Nephron progenitor cell (in vitro differentiated cells): ENCODE measurements at regions not wholly inside any gene's neighbourhood (a gene's known extent, or its start where the extent isn't known, plus 50 kb on each side); places are given as distances from the start of the nearest gene placed in this dataset.

ENCODE experiments used
- DNase-seq: peaks from one replicate; pipeline ENCODE4 v3.0.0; 2021
- H3K27ac Mint-ChIP-seq: 2 replicates; pipeline ENCODE4 v1.8.0; 2021; ENCODE audit warnings: mild to moderate bottlenecking, moderate library complexity, mixed read lengths
- H3K27me3 Mint-ChIP-seq: 2 replicates; pipeline ENCODE4 v1.8.0; 2021; ENCODE audit warnings: mild to moderate bottlenecking, low read depth, mixed read lengths; ENCODE audit not compliant: poor library complexity
- H3K36me3 Mint-ChIP-seq: 2 replicates; pipeline ENCODE4 v1.8.0; 2021; ENCODE audit warnings: low read depth, mixed read lengths
- H3K4me1 Mint-ChIP-seq: 2 replicates; pipeline ENCODE4 v1.8.0; 2021; ENCODE audit warnings: mixed read lengths
- H3K4me3 Mint-ChIP-seq: 2 replicates; pipeline ENCODE4 v1.8.0; 2021; ENCODE audit warnings: mild to moderate bottlenecking, moderate library complexity, mixed read lengths
- H3K9me3 Mint-ChIP-seq: 2 replicates; pipeline ENCODE4 v1.8.0; 2021; ENCODE audit warnings: mild to moderate bottlenecking, moderate library complexity, mixed read lengths
- TF ChIP-seq, protein P1 (sequence below): fragments of 200-600 bp; sonication (generic); IDR thresholded peaks from 2 replicates; pipeline ENCODE4 v1.5.0; 2021; ENCODE audit warnings: antibody characterized with exemption

DNA sequence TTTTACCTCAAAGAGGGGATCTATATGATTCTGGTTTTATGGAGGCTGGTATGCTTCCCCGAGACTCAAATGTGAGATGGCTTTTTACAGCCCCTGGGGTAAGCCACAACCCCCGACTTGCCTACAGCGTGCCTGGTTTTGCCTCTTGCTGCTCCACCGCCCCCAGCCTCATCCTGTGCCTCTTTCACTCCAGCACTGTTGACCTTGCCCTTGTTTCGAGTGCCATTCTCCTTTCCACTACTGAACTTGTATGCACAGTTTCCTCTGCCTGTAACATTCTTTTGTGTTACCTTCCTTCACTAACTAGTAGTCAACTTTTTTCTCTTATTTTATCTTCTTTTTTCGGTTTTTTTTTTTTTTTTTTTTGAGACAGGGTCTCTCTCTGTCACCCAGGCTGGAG is 219.0 kb upstream of the ZBED5 start:
- no peak for DNase-seq
- no peaks in the 10 kb centered on the region for H3K36me3 Mint-ChIP-seq
- peak overlapping the region; percentile 72 for H3K27ac Mint-ChIP-seq
- H3K4me1 Mint-ChIP-seq = peaks cover 40% of the 10 kb centered on the region
- TF ChIP-seq, protein P1, sequence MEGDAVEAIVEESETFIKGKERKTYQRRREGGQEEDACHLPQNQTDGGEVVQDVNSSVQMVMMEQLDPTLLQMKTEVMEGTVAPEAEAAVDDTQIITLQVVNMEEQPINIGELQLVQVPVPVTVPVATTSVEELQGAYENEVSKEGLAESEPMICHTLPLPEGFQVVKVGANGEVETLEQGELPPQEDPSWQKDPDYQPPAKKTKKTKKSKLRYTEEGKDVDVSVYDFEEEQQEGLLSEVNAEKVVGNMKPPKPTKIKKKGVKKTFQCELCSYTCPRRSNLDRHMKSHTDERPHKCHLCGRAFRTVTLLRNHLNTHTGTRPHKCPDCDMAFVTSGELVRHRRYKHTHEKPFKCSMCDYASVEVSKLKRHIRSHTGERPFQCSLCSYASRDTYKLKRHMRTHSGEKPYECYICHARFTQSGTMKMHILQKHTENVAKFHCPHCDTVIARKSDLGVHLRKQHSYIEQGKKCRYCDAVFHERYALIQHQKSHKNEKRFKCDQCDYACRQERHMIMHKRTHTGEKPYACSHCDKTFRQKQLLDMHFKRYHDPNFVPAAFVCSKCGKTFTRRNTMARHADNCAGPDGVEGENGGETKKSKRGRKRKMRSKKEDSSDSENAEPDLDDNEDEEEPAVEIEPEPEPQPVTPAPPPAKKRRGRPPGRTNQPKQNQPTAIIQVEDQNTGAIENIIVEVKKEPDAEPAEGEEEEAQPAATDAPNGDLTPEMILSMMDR = no peak
- H3K4me3 Mint-ChIP-seq = no peak overlapping the region
- peaks cover 16% of the 10 kb centered on the region for H3K27me3 Mint-ChIP-seq
- H3K9me3 Mint-ChIP-seq = no peaks in the 10 kb centered on the region

DNA sequence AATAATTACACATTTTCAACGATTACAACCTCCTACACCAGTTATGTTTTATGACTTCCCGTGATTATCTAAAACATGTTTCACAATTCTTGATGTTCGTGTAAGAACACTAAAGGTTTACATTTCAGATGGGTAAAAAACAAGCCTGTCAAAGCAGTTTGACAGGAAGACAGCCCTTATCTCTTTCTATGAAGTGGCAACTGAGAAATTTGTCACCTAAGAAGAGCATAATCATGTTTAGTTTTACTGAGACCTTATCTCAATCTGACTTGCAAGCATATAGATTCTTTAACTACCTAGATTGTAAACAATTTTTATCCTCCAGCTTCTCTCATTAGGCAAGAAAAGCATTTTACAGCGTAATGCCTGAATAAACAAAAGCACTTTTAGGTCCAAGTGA is 218.4 kb upstream of the ZBED5 start:
- H3K4me3 Mint-ChIP-seq = no peak overlapping the region
- no peaks in the 10 kb centered on the region for H3K36me3 Mint-ChIP-seq
- H3K9me3 Mint-ChIP-seq = no peaks in the 10 kb centered on the region
- no peak overlapping the region for H3K27ac Mint-ChIP-seq
- no peak for DNase-seq
- H3K4me1 Mint-ChIP-seq = peaks cover 40% of the 10 kb centered on the region
- TF ChIP-seq, protein P1 = no peak
- H3K27me3 Mint-ChIP-seq = peaks cover 20% of the 10 kb centered on the region

DNA sequence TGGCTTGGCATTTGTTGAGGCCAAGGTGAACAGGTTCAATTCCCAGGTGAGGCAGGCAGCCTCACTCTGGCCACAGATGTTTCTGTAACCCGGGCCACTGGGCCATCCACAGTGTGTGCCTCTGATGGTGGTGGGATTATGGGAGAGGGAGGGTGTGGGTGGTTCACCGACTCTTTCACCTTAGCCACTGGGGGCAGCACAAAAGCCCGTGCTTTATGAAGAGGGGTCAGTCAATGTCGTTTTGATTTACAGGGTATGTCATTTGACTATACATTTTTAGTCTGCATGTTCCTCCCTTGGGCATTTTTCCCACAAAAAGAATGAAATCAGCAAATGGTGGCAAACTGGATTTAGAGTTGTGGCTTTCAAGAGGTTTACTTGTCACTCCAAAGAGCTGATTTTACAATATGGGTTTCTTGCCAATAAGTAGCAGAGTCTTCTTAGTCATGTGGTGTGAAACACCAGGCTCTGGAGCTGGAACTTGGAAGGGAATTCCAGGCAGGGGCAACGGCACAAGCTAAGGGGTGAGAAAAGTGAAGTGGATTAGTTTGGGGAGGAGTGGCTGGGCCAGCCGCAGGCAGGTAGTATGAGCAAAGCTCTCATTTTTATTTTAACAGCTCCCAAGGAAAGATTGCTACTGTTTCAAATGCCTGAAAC is 217.8 kb upstream of the ZBED5 start:
- Mint-ChIP-seq H3K4me3 (no peak overlapping the region), H3K27me3 (peaks cover 15% of the 10 kb centered on the region), H3K4me1 (peaks cover 43% of the 10 kb centered on the region), H3K9me3 (no peaks in the 10 kb centered on the region), H3K27ac (no peak overlapping the region), H3K36me3 (no peaks in the 10 kb centered on the region)
- TF ChIP-seq, protein P1 = no peak
- DNase-seq = no peak

DNA sequence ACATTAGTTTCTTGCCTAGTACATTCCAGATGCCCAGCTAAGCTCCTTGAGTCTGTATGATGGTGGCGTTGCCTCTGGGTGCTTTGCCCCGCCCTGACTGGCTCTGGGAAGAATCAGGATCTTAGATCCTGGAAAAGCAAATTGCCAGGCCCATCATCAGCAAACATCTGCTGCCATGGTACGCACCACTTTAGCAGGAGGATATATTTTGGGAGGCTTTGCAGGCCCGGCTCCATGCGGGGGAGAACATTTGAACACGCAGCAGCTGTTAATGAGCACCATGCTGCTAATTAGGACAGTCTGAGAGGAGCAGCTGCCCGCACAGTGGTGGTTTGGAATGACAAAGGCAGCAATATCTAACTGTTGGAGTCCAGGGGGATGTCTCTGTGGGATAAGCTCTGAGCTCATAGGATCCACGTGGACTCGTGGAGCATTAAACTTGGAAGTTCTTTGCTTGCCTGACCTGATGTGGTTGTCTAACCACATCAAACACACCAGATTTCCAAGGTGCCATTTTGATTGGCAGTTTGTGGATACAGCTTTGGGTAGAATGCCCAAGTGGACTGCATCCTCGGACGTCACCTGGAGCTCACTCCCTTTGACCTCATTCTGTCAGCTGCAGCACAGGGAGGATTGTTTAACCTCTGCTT is 217.0 kb upstream of the ZBED5 start:
- Mint-ChIP-seq H3K27me3 (peaks cover 12% of the 10 kb centered on the region), H3K9me3 (no peaks in the 10 kb centered on the region), H3K27ac (no peak overlapping the region), H3K4me1 (peaks cover 51% of the 10 kb centered on the region), H3K36me3 (no peaks in the 10 kb centered on the region), H3K4me3 (no peak overlapping the region)
- no peak for DNase-seq
- TF ChIP-seq, protein P1 = no peak

DNA sequence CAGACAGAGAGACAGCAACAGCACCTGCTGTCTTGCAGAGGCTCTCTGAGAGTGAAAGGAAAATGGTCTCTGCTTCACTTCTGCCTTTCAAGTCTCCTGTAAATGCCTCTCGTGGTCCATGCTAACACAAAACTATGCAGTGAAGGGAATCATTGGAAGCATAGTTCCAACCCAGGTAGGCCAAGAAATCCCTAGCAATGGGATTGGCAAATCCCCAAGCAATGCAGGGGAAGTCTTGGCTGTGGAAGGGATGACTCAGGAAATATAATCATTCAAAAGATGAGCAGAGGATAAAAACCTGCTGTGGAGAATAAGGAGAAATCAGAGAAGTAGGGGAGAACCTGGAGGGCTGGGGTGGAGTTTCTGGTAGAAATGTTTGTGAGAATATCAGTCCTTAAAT is 216.1 kb upstream of the ZBED5 start:
- peaks cover 12% of the 10 kb centered on the region for H3K27me3 Mint-ChIP-seq

More for the DNA sequence above, 216.1 kb upstream of the ZBED5 start:
- DNase-seq = no peak
- Mint-ChIP-seq H3K27ac (no peak overlapping the region), H3K9me3 (no peaks in the 10 kb centered on the region), H3K4me3 (no peak overlapping the region), H3K4me1 (peaks cover 60% of the 10 kb centered on the region), H3K36me3 (no peaks in the 10 kb centered on the region)
- TF ChIP-seq, protein P1 = no peak
